Neural progenitor cell (in vitro differentiated cells): ENCODE measurements at regions not wholly inside any gene's neighbourhood (a gene's known extent, or its start where the extent isn't known, plus 50 kb on each side); places are given as distances from the start of the nearest gene placed in this dataset.

ENCODE experiments used
- CTCF ChIP-seq: fragments of 200-600 bp; sonication (generic); IDR thresholded peaks from 2 replicates; pipeline ENCODE4 v1.5.1; 2017; ENCODE audit warnings: antibody characterized with exemption, mild to moderate bottlenecking
- EZH2phosphoT487 ChIP-seq: fragments of 200-600 bp; sonication (generic); IDR thresholded peaks from 2 replicates; pipeline ENCODE4 v1.6.1; 2017; ENCODE audit warnings: antibody characterized with exemption

GRCh38 chr20:7302250-7302649 is 534.8 kb downstream of the BMP2 start:
- TF ChIP-seq CTCF (no peak), EZH2phosphoT487 (no peak)
